SK-N-SH (cell line): ENCODE measurements at regions not wholly inside any gene's neighbourhood (a gene's known extent, or its start where the extent isn't known, plus 50 kb on each side); places are given as distances from the start of the nearest gene placed in this dataset.

Experiments
- CTCF ChIA-PET: fragments of 300-600, 350-600 bp; formaldehyde crosslinking; extraction: SDS; loops from one replicate; lab custom pipeline; 2021; lab: Yijun Ruan, JAX
- POLR2A ChIA-PET: fragments of 350-600 bp; sonication (Branson Sonifier 250); formaldehyde crosslinking; extraction: SDS; loops from one replicate; lab custom pipeline; 2020; ENCODE audit warnings: antibody characterized with exemption, inconsistent platforms; lab: Yijun Ruan, JAX
- DNase-seq: peaks from one replicate; pipeline ENCODE4 v3.0.0; 2012
- H2AFZ ChIP-seq: fragments of 200-600 bp; sonication (generic); 2 replicates; pipeline ENCODE4 v1.8.1; 2016; ENCODE audit warnings: antibody characterized with exemption, mild to moderate bottlenecking, low read depth
- H3F3A ChIP-seq: fragments of 200-600 bp; sonication (generic); replicated peaks from 2 replicates; pipeline ENCODE3; 2016; ENCODE audit warnings: antibody characterized with exemption, mild to moderate bottlenecking; ENCODE audit not compliant: insufficient read depth
- H3K27ac ChIP-seq, 2 experiments: fragments of 200-500 bp in 1 of 2; fragments of 200-600 bp in 1 of 2; sonication (Bioruptor generic) in 1 of 2; sonication (generic), shearing (Covaris generic) in 1 of 2; 2 replicates each; pipeline versions ENCODE4 v1.5.1 to v1.6.1; 2014 to 2016; ENCODE audit warnings: low read depth in 2 of 2, inconsistent platforms in 1 of 2, low read length in 1 of 2, mild to moderate bottlenecking in 1 of 2, mixed read lengths in 1 of 2
- H3K27me3 ChIP-seq: fragments of 200-600 bp; sonication (generic), shearing (Covaris generic); 2 replicates; pipeline ENCODE4 v1.6.1; 2016; ENCODE audit warnings: mixed run types; ENCODE audit not compliant: insufficient read depth
- H3K36me3 ChIP-seq, 2 experiments: fragments of 200-500 bp in 1 of 2; fragments of 200-600 bp in 1 of 2; sonication (Bioruptor generic) in 1 of 2; sonication (generic) in 1 of 2; replicated peaks in 1 of 2; 2 replicates each; pipeline versions ENCODE3 to v1.5.1; 2014 to 2016; ENCODE audit warnings: low read length in 1 of 2, mild to moderate bottlenecking in 1 of 2; ENCODE audit not compliant: insufficient read depth in 2 of 2, control insufficient read depth in 1 of 2
- H3K4me1 ChIP-seq, 2 experiments: fragments of 200-500 bp in 1 of 2; fragments of 200-600 bp in 1 of 2; sonication (Bioruptor generic) in 1 of 2; sonication (generic), shearing (Covaris generic) in 1 of 2; 2 replicates each; pipeline versions ENCODE4 v1.5.1 to v1.6.1; 2014 to 2016; ENCODE audit warnings: low read depth in 1 of 2, low read length in 1 of 2, mixed run types in 1 of 2; ENCODE audit not compliant: insufficient read depth in 2 of 2, control insufficient read depth in 1 of 2
- H3K4me2 ChIP-seq: fragments of 200-600 bp; sonication (generic), shearing (Covaris generic); 2 replicates; pipeline ENCODE4 v1.6.1; 2017; ENCODE audit warnings: mixed run types
- H3K4me3 ChIP-seq, 2 experiments: fragments of 200-500 bp in 1 of 2; fragments of 200-600 bp in 1 of 2; sonication (Bioruptor generic) in 1 of 2; sonication (generic), shearing (Covaris generic) in 1 of 2; 2 replicates each; pipeline versions ENCODE4 v1.5.1 to v1.8.1; 2014 to 2016; ENCODE audit warnings: low read depth in 2 of 2, inconsistent platforms in 1 of 2, low read length in 1 of 2, mild to moderate bottlenecking in 1 of 2, mixed read lengths in 1 of 2, moderate library complexity in 1 of 2
- H3K79me2 ChIP-seq: fragments of 200-600 bp; sonication (generic); 2 replicates; pipeline ENCODE4 v1.8.1; 2017; ENCODE audit warnings: mild to moderate bottlenecking; ENCODE audit not compliant: insufficient read depth
- H3K9ac ChIP-seq: fragments of 200-600 bp; sonication (generic); 2 replicates; pipeline ENCODE4 v1.6.1; 2017; ENCODE audit warnings: mixed run types
- H3K9me2 ChIP-seq: fragments of 200-600 bp; sonication (generic); 2 replicates; pipeline ENCODE4 v1.6.1; 2017; ENCODE audit warnings: mixed run types
- H3K9me3 ChIP-seq: fragments of 200-600 bp; sonication (generic); 2 replicates; pipeline ENCODE4 v1.6.1; 2017; ENCODE audit warnings: mixed run types, mild to moderate bottlenecking, moderate library complexity
- H4K20me1 ChIP-seq: fragments of 200-600 bp; sonication (generic); 2 replicates; pipeline ENCODE4 v1.6.1; 2017; ENCODE audit warnings: mild to moderate bottlenecking, mixed run types; ENCODE audit not compliant: insufficient read depth
- CHD2 ChIP-seq: fragments of 150-350 bp; IDR thresholded peaks from 2 replicates; pipeline ENCODE4 v1.6.1; 2018; ENCODE audit warnings: low read length; ENCODE audit not compliant: partially characterized antibody
- CTCF ChIP-seq: fragments of 200-600 bp; sonication (generic); IDR thresholded peaks from 2 replicates; pipeline ENCODE4 v1.6.1; 2017; ENCODE audit warnings: antibody characterized with exemption, mild to moderate bottlenecking, moderate library complexity
- ELF1 ChIP-seq: IDR thresholded peaks from 2 replicates; pipeline ENCODE4 v1.4.0; 2012
- EZH2phosphoT487 ChIP-seq: fragments of 200-600 bp; sonication (generic); IDR thresholded peaks from 2 replicates; pipeline ENCODE4 v1.6.1; 2017; ENCODE audit warnings: low read depth, mixed run types, mild to moderate bottlenecking, antibody characterized with exemption, moderate library complexity, borderline replicate concordance
- FOSL2 ChIP-seq: IDR thresholded peaks from 2 replicates; pipeline ENCODE4 v1.4.0; 2012; ENCODE audit warnings: low read depth, mild to moderate bottlenecking, moderate library complexity, borderline replicate concordance
- FOXJ3 ChIP-seq: sonication (generic); formaldehyde crosslinking; IDR thresholded peaks from 2 replicates; pipeline ENCODE4 v1.5.1; 2020; ENCODE audit warnings: mild to moderate bottlenecking, missing genetic modification reagents
- GABPA ChIP-seq: IDR thresholded peaks from 2 replicates; pipeline ENCODE4 v1.4.0; 2012; ENCODE audit warnings: low read depth, mild to moderate bottlenecking
- GATA2 ChIP-seq: sonication (generic); formaldehyde crosslinking; IDR thresholded peaks from 2 replicates; pipeline ENCODE4 v1.5.0; 2020; ENCODE audit warnings: mild to moderate bottlenecking, missing genetic modification reagents
- JUND ChIP-seq: IDR thresholded peaks from 2 replicates; pipeline ENCODE4 v1.4.0; 2012
- MAX ChIP-seq: IDR thresholded peaks from 2 replicates; pipeline ENCODE4 v1.4.0; 2012; ENCODE audit warnings: low read depth
- NFIC ChIP-seq: IDR thresholded peaks from 2 replicates; pipeline ENCODE4 v1.4.0; 2012; ENCODE audit warnings: borderline replicate concordance
- NRF1 ChIP-seq: IDR thresholded peaks from 2 replicates; pipeline ENCODE4 v1.6.1; 2012; ENCODE audit warnings: low read depth, mild to moderate bottlenecking, low read length
- PBX3 ChIP-seq: IDR thresholded peaks from 2 replicates; pipeline ENCODE4; 2012
- RCOR1 ChIP-seq: fragments of 150-350 bp; IDR thresholded peaks from 2 replicates; pipeline ENCODE4 v1.6.1; 2017; ENCODE audit warnings: antibody characterized with exemption, low read length
- RXRA ChIP-seq: IDR thresholded peaks from 2 replicates; pipeline ENCODE4 v1.4.0; 2012; ENCODE audit warnings: low read depth, mild to moderate bottlenecking, borderline replicate concordance
- SIN3A ChIP-seq: IDR thresholded peaks from 2 replicates; pipeline ENCODE4 v1.6.1; 2012; ENCODE audit warnings: low read depth, mild to moderate bottlenecking, low read length, moderate library complexity, borderline replicate concordance
- TCF12 ChIP-seq: IDR thresholded peaks from 2 replicates; pipeline ENCODE4 v1.4.0; 2012
- TEAD4 ChIP-seq: IDR thresholded peaks from 2 replicates; pipeline ENCODE4 v1.4.0; 2012; ENCODE audit warnings: mild to moderate bottlenecking, borderline replicate concordance; ENCODE audit not compliant: insufficient read depth
- USF2 ChIP-seq: fragments of 150-350 bp; IDR thresholded peaks from 2 replicates; pipeline ENCODE4 v1.6.1; 2017; ENCODE audit warnings: antibody characterized with exemption, low read length, low read depth, borderline replicate concordance
- ZBTB33 ChIP-seq: IDR thresholded peaks from 2 replicates; pipeline ENCODE4 v1.4.0; 2012; ENCODE audit warnings: low read depth, borderline replicate concordance
- WGBS: methylation state at CpG from one replicate; pipeline ENCODE4 v1.1.6; 2017; ENCODE audit warnings: low lambda C conversion rate; 5-methylcytosine and 5-hydroxymethylcytosine counted together

- no peak overlapping the region for H3K9ac ChIP-seq
- no peaks in the 10 kb centered on the region for H4K20me1 ChIP-seq
- H3K79me2 ChIP-seq, result no peaks in the 10 kb centered on the region
- no peak overlapping the region for H3K27ac ChIP-seq
- no peak overlapping the region for H2AFZ ChIP-seq
- TF ChIP-seq EZH2phosphoT487 (no peak), USF2 (no peak), RCOR1 (no peak), PBX3 (no peak), GATA2 (CRISPR knock-in tag) (no peak), CHD2 (no peak), ZBTB33 (no peak), NFIC (no peak), TCF12 (no peak), MAX (no peak), TEAD4 (no peak), SIN3A (no peak), NRF1 (no peak), JUND (no peak), RXRA (no peak), FOSL2 (no peak), CTCF (no peak), FOXJ3 (CRISPR knock-in tag) (no peak), ELF1 (no peak), GABPA (no peak)
- H3K9me3 ChIP-seq, result no peaks in the 10 kb centered on the region
- no peak overlapping the region for H3K4me3 ChIP-seq
- ChIA-PET CTCF (interaction anchor here (0.7 to 5.9 kb wide), 5 partner anchors 12 to 393 kb away, joined by 3 to 73 read pairs (median 3); no protein-coding TSS in a partner anchor), POLR2A (no interaction called here)
- WGBS, result 97% methylated on average over 2 of the region's 2 CpGs
- H3K4me1 ChIP-seq, result peaks cover 3% of the 10 kb centered on the region in 2 experiments; a peak in 1 of 4 replicates
- H3F3A ChIP-seq, result no peaks in the 10 kb centered on the region
- H3K36me3 ChIP-seq, result no peaks in the 10 kb centered on the region
- no peaks in the 10 kb centered on the region for H3K27me3 ChIP-seq
- no peak overlapping the region for H3K4me2 ChIP-seq
- no peaks in the 10 kb centered on the region for H3K9me2 ChIP-seq
- peak; percentile 48 for DNase-seq
Measured at GRCh38 chr22:36079041-36079440, 50.4 kb upstream of the RBFOX2 start.
